HG03280 (cell line): ENCODE measurements at regions not wholly inside any gene's neighbourhood (a gene's known extent, or its start where the extent isn't known, plus 50 kb on each side); places are given as distances from the start of the nearest gene placed in this dataset.

Experiments
- ATAC-seq: cut with Tn5 transposase; IDR thresholded peaks from one replicate; pipeline ENCODE4 v1.9.1; 2021; ENCODE audit warnings: mild to moderate bottlenecking, moderate library complexity; ENCODE audit not compliant: unreplicated experiment

DNA sequence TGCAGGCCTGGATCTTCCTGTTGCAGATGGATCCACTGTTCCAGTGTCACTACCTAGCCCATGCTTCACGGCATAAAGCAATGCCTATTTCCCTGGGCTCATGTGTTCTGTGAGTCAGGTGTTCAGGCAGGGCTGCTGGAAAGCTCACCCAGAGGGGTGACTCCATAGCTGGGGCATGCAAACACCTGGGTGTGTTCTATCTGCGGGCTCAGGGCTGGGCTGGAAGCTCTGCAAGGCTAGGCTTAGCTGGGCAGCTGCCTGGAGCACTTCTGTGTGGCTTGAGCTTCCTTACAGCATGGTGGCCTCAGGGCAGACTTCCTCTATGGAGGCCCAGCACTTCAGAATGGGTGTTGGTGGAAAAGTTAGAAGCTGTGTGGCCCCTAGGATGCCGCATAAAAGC lies 139.9 kb downstream of the GADD45G start:
- ATAC-seq, result no peak

DNA sequence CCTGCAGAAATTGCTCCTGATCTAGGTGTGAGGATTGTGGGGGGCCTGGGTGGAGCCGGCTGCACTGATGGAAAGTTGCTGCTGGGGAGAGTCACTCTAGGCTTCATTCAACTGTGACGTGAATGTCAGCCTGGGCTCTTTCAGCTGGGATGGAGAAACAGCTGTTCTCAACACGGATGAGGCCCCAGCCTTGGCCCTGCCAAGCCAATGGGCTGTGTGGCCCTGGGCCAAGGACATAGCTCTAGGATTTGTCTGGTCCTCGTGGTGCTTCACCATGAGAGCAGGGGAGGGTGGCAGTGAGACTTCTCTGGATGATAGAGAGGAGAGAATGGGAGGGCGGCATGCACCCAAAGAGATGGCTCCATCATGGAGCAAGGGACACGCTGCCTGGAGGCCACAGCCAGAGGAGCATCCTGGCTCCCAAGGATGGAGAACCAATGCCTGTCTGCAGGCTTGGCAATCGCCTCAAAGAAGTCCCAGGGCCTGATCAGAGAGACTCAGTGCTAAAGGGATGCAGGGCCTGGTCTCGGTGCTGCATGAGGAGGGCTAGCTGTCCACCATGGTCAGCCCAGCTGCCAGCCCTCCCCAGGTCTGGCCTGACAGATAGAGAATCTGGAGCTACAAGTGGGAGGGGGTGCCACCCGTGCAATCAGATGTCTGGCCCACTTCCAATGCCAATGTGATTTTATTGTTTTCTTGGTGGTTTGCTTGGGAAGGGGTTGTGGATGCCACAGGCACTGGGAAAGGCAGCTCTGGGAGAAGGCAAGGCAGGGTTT lies 141.0 kb downstream of the GADD45G start:
- no peak for ATAC-seq

DNA sequence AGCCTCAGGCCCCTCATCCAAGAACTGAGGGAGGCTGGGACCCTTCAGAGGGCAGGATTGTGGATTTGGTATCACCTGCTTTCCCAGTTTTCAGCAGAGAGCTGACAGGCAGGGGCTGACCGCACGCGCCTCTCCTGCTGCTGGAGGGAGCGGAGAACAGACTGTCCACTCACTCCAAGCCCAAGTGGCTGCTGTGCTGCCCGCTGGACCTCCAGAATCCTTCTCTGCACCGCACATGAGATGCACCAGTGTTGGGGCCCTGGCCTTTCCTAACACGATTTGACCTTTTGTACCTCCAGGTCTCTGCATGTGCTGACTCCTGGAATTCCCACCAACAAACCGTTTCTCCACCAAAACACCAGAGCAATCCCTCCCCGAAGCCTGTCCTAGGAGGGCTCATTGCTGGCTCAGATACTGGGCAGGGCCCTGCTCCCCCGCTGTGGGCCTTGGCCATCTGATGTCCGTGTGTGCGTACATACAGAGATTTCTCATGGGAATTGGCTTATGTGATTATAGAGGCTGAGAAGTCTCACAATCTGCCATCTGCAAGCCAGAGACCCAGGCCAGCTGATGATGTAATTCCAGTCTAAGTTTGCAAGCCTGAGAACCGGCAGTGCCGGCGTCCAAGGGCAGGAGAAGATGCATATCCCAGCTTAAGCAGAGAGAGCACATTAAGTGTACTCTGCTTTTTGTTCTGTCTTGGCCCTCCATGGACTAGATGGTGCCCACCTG lies 141.7 kb downstream of the GADD45G start:
- no peak for ATAC-seq

GRCh38 chr9:89747596-89747995 lies 142.8 kb downstream of the GADD45G start:
- ATAC-seq, result no peak

- no peak for ATAC-seq
Measured at GRCh38 chr9:89748021-89748670, 143.3 kb downstream of the GADD45G start.

DNA sequence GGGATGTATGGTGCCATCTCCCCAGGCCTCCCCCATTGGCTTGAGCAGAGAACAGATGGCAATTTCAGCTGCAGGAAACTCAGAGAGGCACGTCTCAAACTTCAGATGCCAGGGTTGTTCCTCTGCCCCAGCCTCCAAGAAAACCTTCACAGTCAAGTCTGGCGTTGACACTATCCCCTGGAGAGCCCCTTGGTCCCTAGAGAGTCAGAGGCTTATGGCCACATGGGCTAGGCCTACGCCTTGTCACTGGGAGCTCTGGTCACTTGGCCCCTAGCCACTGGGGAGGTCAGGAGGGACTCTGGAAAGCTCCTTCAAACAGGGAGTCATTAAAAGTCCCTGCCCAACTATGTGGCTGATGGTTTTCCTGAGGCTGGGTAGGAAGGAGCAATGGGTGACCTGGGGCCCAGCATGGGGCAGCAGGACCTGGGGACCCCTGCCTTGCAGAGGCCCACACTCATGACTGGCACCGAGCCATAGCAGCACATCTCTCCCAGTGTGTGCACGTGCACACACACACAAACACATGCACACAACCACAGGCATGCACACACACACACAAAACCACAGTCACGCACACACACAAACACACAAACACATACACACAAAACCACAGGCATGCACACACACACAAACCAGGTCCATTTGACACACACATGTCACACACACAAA lies 144.2 kb downstream of the GADD45G start:
- no peak for ATAC-seq

DNA sequence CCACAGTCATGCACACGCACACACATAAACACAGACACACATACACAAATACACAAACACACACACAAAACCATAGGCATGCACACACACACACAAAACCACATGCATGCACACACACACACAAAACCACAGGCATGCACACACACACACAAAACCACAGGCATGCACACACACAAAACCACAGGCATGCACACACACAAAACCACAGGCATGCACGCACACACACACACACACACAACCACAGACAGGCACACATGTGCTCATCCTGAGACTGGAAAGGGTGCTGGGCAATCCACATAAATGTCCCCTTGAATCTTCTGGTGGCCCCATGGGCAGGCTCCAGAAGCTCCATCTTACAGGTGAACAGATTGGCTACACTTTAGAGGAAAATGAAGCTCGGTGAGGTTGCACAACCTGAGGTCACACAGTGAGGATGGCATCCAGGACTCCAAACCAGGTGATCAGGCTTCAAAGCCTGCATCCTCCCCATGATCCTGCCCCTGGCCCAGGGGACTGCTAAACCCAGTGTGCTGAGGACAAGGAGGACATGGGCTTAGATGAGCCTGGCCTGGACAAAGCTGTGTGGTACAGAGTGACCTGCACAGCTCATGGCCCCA lies 144.8 kb downstream of the GADD45G start:
- ATAC-seq, result no peak

- ATAC-seq, result no peak
Measured at GRCh38 chr9:89750117-89750791, 145.4 kb downstream of the GADD45G start.

- no peak for ATAC-seq
Measured at GRCh38 chr9:89751079-89751825, 146.4 kb downstream of the GADD45G start.

- no peak for ATAC-seq
Measured at GRCh38 chr9:89752154-89752553, 147.3 kb downstream of the GADD45G start.

DNA sequence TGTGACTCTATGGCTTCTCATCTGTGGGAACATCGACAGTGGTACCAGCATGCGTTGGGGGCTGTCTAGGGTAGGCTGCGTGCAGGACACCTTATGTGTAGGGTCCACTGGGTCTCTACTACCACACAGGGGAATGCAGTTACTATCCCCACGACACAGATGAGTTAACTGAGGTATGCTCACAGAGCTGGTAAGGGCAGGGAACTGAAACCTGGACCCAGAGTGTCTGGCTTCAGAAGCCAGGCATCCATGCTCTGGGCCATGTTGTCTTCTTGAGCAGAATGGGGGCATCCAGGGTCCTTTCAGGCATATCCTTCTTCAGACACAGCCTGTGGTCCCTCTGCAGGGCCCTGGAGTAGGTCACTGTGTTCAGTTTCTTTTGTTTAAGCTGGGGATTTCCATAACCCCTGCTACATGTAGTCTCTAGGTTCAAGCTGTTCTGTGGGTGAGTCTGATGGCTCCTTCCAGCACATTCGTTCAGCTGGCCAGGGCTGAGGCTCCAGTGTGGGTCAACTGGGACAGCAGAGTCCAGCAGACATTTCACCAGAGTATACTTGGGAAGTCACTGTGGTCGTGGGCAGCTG lies 148.8 kb downstream of the GADD45G start:
- no peak for ATAC-seq

DNA sequence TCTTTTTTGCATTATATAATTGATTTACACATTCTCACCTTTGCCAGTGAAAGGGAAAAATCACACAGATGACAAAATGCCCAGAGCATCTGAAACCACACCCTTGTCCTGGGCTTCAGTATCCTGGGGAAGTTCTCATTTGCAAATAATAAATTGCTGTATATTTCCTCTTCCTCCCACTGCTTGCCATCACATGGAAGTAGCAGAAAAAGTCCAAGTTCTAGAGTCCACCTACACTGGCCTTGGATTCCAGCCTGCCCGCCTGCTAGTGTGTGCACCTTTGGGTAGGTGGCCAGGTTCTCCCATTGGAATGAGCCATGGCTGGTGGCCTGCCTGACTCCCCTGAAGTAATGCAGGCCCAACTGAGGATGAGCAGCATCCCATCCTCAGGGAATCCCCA lies 149.4 kb downstream of the GADD45G start:
- ATAC-seq, result no peak

DNA sequence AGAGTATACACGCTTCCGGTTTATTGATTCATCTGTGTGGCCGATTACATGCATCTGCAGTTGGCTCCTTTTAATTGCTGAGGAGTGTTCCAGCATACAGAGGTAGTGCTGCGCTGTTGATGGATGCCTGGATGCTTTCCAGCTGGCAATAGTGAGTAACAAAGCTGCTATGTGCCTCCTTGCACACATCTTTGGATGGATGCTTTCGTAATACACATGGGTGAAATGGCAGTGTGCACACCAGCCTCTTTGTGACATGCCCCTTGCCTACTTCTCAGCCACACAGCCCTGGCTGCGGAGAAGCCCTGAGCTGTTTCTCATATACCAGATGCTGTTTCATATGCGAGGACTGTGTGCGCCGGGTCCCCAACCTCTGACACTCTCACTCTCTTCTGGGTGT lies 151.0 kb downstream of the GADD45G start:
- ATAC-seq, result no peak

DNA sequence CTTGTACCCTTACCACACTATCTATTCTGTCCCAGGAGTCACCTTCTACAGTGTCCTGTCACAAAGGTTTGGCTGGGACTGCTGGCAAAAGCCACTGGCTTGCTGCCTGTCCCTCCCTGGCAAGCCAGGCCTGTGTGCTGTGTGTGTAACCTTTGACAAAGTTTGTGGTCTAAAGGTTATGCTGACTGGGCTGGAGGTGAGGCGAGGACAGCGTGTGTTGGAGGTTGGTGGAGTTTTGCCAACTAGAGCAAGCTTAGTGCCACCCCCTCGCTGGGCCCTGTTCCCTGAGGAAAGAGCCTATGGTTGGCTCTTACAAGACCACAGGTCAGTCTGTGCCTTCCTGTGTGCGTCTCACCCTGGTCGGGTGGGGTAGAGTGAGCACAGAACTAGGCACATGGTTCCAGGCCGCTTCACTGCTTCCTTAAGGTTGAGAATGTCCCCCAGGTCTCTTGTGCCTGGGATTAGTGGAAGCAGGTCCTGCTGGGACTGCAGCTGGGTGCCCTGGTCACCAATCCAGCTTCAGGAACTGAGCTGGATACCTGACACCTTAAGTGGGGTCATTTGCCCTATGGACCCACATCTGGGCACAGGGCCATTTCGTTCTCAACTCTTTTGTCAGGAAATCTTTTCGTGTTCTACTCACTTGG lies 152.2 kb downstream of the GADD45G start:
- no peak for ATAC-seq

- ATAC-seq, result no peak
Measured at GRCh38 chr9:89757776-89758528, 153.1 kb downstream of the GADD45G start.

DNA sequence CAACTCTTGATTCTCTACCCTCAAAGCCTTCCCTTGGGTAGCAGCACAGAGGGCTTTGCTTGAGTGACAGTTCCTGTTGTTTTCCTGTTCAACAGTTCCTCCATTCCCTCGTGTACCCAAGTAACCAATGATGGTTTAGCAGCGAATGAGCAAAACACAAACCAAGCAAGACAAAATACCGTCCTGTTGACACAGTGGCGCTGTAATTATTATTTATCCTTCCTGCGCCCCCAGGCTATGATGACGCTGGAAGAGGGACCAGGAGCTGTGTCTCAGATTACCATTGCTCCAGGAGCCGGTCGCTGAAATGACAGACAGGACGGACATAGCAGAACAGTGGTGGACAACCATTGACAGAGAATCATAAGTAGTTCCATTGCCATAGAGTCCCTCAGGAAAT lies 154.8 kb downstream of the GADD45G start:
- no peak for ATAC-seq

DNA sequence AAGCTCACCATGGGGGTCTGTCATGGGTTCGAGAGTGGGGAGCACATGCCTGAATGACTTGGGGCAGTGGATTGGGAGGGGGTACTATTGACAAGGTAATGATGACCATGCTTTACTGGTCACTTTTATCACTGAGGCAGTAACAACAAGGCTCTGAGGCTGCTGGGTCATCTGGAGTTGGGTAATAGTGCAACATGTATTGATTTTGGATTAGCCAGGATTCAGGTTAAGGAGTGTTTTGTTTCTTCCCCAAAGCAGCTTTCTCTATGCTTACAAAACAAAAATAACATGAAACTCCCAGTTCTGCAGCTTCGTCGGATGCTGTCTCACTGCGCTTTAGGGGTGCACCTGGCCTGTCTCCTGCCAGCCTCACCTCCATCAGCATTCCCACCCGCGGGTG lies 155.3 kb downstream of the GADD45G start:
- no peak for ATAC-seq

DNA sequence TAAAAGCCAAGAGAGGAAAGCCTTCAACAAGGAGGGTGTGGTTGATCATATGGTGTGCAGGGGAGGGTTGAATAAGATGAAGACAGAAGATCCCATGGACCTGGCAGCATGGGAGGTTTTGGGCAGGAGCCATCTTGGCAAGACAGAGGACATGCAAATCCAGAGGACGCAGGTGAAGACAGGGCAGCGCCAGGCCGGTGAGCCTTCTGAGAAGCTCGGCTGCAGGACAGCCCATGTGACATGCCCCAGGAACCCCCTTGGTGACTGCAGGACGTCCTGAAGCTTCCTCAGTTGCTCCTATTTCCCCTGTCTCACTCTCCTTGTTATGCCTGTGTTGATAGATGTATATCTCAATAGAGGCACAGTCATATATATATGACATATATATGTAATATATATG lies 159.4 kb downstream of the GADD45G start:
- ATAC-seq, result no peak
